ENCODE measurements at regions not wholly inside any gene's neighbourhood (a gene's known extent, or its start where the extent isn't known, plus 50 kb on each side); places are given as distances from the start of the nearest gene placed in this dataset.

- TF ChIP-seq CTCF (IDR thresholded peaks at IDR 0.05; ENCODE audit: low read depth, low read length, missing control alignments): no peak
- DNase-seq (ENCODE audit: low read depth): no peak
- in situ Hi-C loops (cut with HindIII; ENCODE audit: low sequenced_read_pairs): no loop called here
- no peak overlapping the region for H3K4me3 ChIP-seq (ENCODE audit: low read depth, low read length)
These were observed 215.0 kb downstream of the SEMA6A start for GRCh38 chr5:116359592-116359991.

GRCh38 chr5:116358911-116359418 is 215.7 kb downstream of the SEMA6A start:
- H3K4me3 ChIP-seq (ENCODE audit: low read depth, low read length): no peak overlapping the region
- in situ Hi-C loops (cut with HindIII; ENCODE audit: low sequenced_read_pairs): no loop called here
- TF ChIP-seq CTCF (IDR thresholded peaks at IDR 0.05; ENCODE audit: low read depth, low read length, missing control alignments): no peak
- no peak for DNase-seq (ENCODE audit: low read depth)

- in situ Hi-C loops (cut with HindIII; ENCODE audit: low sequenced_read_pairs): no loop called here
- DNase-seq (ENCODE audit: low read depth): no peak
- no peak overlapping the region for H3K4me3 ChIP-seq (ENCODE audit: low read depth, low read length)
- no peak for TF ChIP-seq CTCF (IDR thresholded peaks at IDR 0.05; ENCODE audit: low read depth, low read length, missing control alignments)
These were observed 216.6 kb downstream of the SEMA6A start for GRCh38 chr5:116358015-116358523.

GRCh38 chr5:116355819-116356601 is 218.6 kb downstream of the SEMA6A start:
- no peak for DNase-seq (ENCODE audit: low read depth)
- TF ChIP-seq CTCF (IDR thresholded peaks at IDR 0.05; ENCODE audit: low read depth, low read length, missing control alignments): no peak
- in situ Hi-C loops (cut with HindIII; ENCODE audit: low sequenced_read_pairs): no loop called here
- H3K4me3 ChIP-seq (ENCODE audit: low read depth, low read length): no peak overlapping the region

GRCh38 chr5:116354699-116355098 is 219.9 kb downstream of the SEMA6A start:
- H3K4me3 ChIP-seq (ENCODE audit: low read depth, low read length): no peak overlapping the region
- TF ChIP-seq CTCF (IDR thresholded peaks at IDR 0.05; ENCODE audit: low read depth, low read length, missing control alignments): no peak
- in situ Hi-C loops (cut with HindIII; ENCODE audit: low sequenced_read_pairs): no loop called here
- DNase-seq (ENCODE audit: low read depth): no peak

- in situ Hi-C loops (cut with HindIII; ENCODE audit: low sequenced_read_pairs): no loop called here
- DNase-seq (ENCODE audit: low read depth): no peak
- no peak overlapping the region for H3K4me3 ChIP-seq (ENCODE audit: low read depth, low read length)
- no peak for TF ChIP-seq CTCF (IDR thresholded peaks at IDR 0.05; ENCODE audit: low read depth, low read length, missing control alignments)
These were observed 227.0 kb downstream of the SEMA6A start for GRCh38 chr5:116347657-116348056.
